GM18873 (cell line): ENCODE measurements at regions not wholly inside any gene's neighbourhood (a gene's known extent, or its start where the extent isn't known, plus 50 kb on each side); places are given as distances from the start of the nearest gene placed in this dataset.

Source experiments
- ATAC-seq: cut with Tn5 transposase; IDR thresholded peaks from one replicate; pipeline ENCODE4 v1.9.1; 2021; ENCODE audit warnings: mild to moderate bottlenecking, moderate library complexity, moderate number of reproducible peaks; ENCODE audit not compliant: unreplicated experiment, low FRiP score

- ATAC-seq: no peak
Observed at GRCh38 chr12:98045395-98045794, 470.0 kb upstream of the TMPO start.

GRCh38 chr12:98048326-98048725 lies 467.1 kb upstream of the TMPO start:
- no peak for ATAC-seq

- ATAC-seq: no peak
Observed at GRCh38 chr12:98053202-98053601, 462.2 kb upstream of the TMPO start.

GRCh38 chr12:98057701-98058100 lies 457.7 kb upstream of the TMPO start:
- no peak for ATAC-seq

GRCh38 chr12:98058213-98058612 lies 457.2 kb upstream of the TMPO start:
- no peak for ATAC-seq

- no peak for ATAC-seq
Observed at GRCh38 chr12:98058838-98059237, 456.6 kb upstream of the TMPO start.

- ATAC-seq: no peak
Observed at GRCh38 chr12:98059659-98060343, 455.6 kb upstream of the TMPO start.

- ATAC-seq: no peak
Observed at GRCh38 chr12:98060411-98060810, 455.0 kb upstream of the TMPO start.

- ATAC-seq: no peak
Observed at GRCh38 chr12:98062464-98063245, 452.7 kb upstream of the TMPO start.

- no peak for ATAC-seq
Observed at GRCh38 chr12:98064501-98064900, 450.9 kb upstream of the TMPO start.

GRCh38 chr12:98067795-98068194 lies 447.6 kb upstream of the TMPO start:
- ATAC-seq: no peak

- ATAC-seq: no peak
Observed at GRCh38 chr12:98073610-98074009, 441.8 kb upstream of the TMPO start.

GRCh38 chr12:98074286-98074685 lies 441.1 kb upstream of the TMPO start:
- ATAC-seq: no peak

GRCh38 chr12:98084391-98084790 lies 431.0 kb upstream of the TMPO start:
- no peak for ATAC-seq

- ATAC-seq: no peak
Observed at GRCh38 chr12:98085046-98085755, 430.2 kb upstream of the TMPO start.

GRCh38 chr12:98090731-98091130 lies 424.7 kb upstream of the TMPO start:
- no peak for ATAC-seq

GRCh38 chr12:98096436-98096835 lies 419.0 kb upstream of the TMPO start:
- no peak for ATAC-seq

- ATAC-seq: no peak
Observed at GRCh38 chr12:98106031-98106683, 409.2 kb upstream of the TMPO start.

GRCh38 chr12:98109266-98109665 lies 406.1 kb upstream of the TMPO start:
- ATAC-seq: no peak

- ATAC-seq: no peak
Observed at GRCh38 chr12:98110536-98110935, 404.9 kb upstream of the TMPO start.

GRCh38 chr12:98113548-98113947 lies 401.8 kb upstream of the TMPO start:
- ATAC-seq: no peak
